ENCODE measurements at regions not wholly inside any gene's neighbourhood (a gene's known extent, or its start where the extent isn't known, plus 50 kb on each side); places are given as distances from the start of the nearest gene placed in this dataset.

DNA sequence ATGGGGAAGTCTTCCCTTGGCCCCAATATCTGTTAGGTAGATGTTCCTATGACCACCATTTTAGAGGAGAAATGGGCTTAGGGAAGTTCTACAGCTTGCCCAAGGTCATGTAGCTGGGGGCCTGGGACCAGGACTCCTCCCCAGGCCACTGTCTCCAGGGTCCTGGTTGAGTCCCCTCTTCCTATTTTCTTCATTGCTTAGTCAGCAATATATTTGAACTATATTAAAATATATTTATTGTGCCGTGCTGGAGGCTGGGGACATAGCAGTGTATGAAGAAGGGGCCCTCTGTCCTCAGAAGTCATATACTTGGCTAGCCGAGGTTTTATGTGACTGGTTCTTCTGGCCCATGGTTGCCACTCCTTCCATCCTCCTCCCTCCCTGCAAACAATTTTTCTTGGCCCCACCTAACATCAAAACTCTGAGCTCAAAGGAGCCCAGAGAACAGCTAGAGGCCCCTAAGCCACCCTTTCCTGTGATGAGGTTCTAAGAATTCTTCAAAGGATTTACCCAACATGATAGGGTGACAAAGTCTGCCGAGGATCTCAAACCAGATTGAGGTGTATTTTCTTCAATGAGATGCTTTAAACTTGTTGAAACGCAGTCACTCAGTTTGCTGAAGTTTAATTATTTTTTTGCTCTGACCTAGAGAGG is 121.2 kb upstream of the RASGRP1 start:
- TF ChIP-seq GATA2 (IDR thresholded peaks at IDR 0.05; ENCODE audit: low read depth, low read length) = no peak
- TF ChIP-seq GATA3 (IDR thresholded peaks at IDR 0.05; ENCODE audit: low read depth, low read length) = no peak

Data from SH-SY5Y (cell line).